HEK293T (cell line): ENCODE measurements at regions not wholly inside any gene's neighbourhood (a gene's known extent, or its start where the extent isn't known, plus 50 kb on each side); places are given as distances from the start of the nearest gene placed in this dataset.

Source experiments
- CTCF ChIA-PET: fragments of 350-600 bp; formaldehyde crosslinking; extraction: SDS; loops from one replicate; lab custom pipeline; 2021; ENCODE audit warnings: antibody characterized with exemption, inconsistent platforms; lab: Yijun Ruan, JAX
- POLR2A ChIA-PET: fragments of 350-600 bp; formaldehyde crosslinking; extraction: SDS; loops from one replicate; lab custom pipeline; 2020; ENCODE audit warnings: antibody characterized with exemption, inconsistent platforms; lab: Yijun Ruan, JAX
- DNase-seq: peaks from one replicate; pipeline ENCODE4 v3.0.0; 2012; ENCODE audit warnings: mixed read lengths; ENCODE audit errors: extremely low spot score
- ARNT ChIP-seq: fragments of 450-650 bp; IDR thresholded peaks from 2 replicates; pipeline ENCODE4 v1.6.1; 2017; ENCODE audit warnings: mild to moderate bottlenecking
- BHLHE40 ChIP-seq: fragments of 450-650 bp; IDR thresholded peaks from 2 replicates; pipeline ENCODE4 v1.6.1; 2016; ENCODE audit warnings: mild to moderate bottlenecking, moderate library complexity, borderline replicate concordance
- CTBP1 ChIP-seq: fragments of 450-650 bp; IDR thresholded peaks from 2 replicates; pipeline ENCODE4 v1.6.1; 2016; ENCODE audit warnings: borderline replicate concordance
- ELF4 ChIP-seq: fragments of 450-650 bp; IDR thresholded peaks from 2 replicates; pipeline ENCODE4 v1.6.1; 2017; ENCODE audit warnings: antibody characterized with exemption
- FOXA1 ChIP-seq: fragments of 450-650 bp; IDR thresholded peaks from 2 replicates; pipeline ENCODE4 v1.6.1; 2016; ENCODE audit warnings: mild to moderate bottlenecking
- FOXK2 ChIP-seq: fragments of 450-650 bp; IDR thresholded peaks from 2 replicates; pipeline ENCODE4 v1.6.1; 2016; ENCODE audit warnings: mild to moderate bottlenecking
- FOXM1 ChIP-seq: fragments of 450-650 bp; IDR thresholded peaks from 2 replicates; pipeline ENCODE4 v1.6.1; 2017; ENCODE audit warnings: mild to moderate bottlenecking, borderline replicate concordance
- HDGF ChIP-seq: fragments of 450-650 bp; IDR thresholded peaks from 2 replicates; pipeline ENCODE4 v1.6.1; 2017; ENCODE audit warnings: antibody characterized with exemption, borderline replicate concordance
- L3MBTL2 ChIP-seq: fragments of 450-650 bp; conservative IDR thresholded peaks from 2 replicates; pipeline ENCODE4 v1.6.1; 2016; ENCODE audit warnings: mild to moderate bottlenecking
- LEF1 ChIP-seq: fragments of 450-650 bp; IDR thresholded peaks from 2 replicates; pipeline ENCODE4 v1.6.1; 2017; ENCODE audit warnings: mild to moderate bottlenecking, borderline replicate concordance
- NFRKB ChIP-seq: fragments of 450-650 bp; IDR thresholded peaks from 2 replicates; pipeline ENCODE4 v1.6.1; 2016; ENCODE audit warnings: mild to moderate bottlenecking, moderate library complexity
- PKNOX1 ChIP-seq: fragments of 450-650 bp; IDR thresholded peaks from 2 replicates; pipeline ENCODE4 v1.6.1; 2016
- SP1 ChIP-seq: fragments of 450-650 bp; IDR thresholded peaks from 2 replicates; pipeline ENCODE4 v1.6.1; 2017
- SUZ12 ChIP-seq: fragments of 450-650 bp; IDR thresholded peaks from 2 replicates; pipeline ENCODE4 v1.6.1; 2016; ENCODE audit warnings: mild to moderate bottlenecking
- TARDBP ChIP-seq: fragments of 450-650 bp; IDR thresholded peaks from 2 replicates; pipeline ENCODE4 v1.6.1; 2016
- ZNF384 ChIP-seq: fragments of 450-650 bp; IDR thresholded peaks from 2 replicates; pipeline ENCODE4 v1.6.1; 2016

- no peak for TF ChIP-seq PKNOX1
- no peak for TF ChIP-seq NFRKB
- TF ChIP-seq FOXA1 = no peak
- no peak for TF ChIP-seq TARDBP
- no peak for TF ChIP-seq L3MBTL2
- no peak for TF ChIP-seq ELF4
- no peak for TF ChIP-seq FOXM1
- no peak for TF ChIP-seq BHLHE40
- TF ChIP-seq SUZ12 = no peak
- no peak for TF ChIP-seq ARNT
- TF ChIP-seq FOXK2 = no peak
- TF ChIP-seq LEF1 = no peak
- no peak for TF ChIP-seq SP1
- no peak for TF ChIP-seq ZNF384
- TF ChIP-seq HDGF = no peak
- no peak for TF ChIP-seq CTBP1
- DNase-seq = no peak
- POLR2A ChIA-PET = no interaction called here
- CTCF ChIA-PET = no interaction called here
Measured at GRCh38 chr20:11170025-11170424, 496.2 kb upstream of the JAG1 start.

DNA sequence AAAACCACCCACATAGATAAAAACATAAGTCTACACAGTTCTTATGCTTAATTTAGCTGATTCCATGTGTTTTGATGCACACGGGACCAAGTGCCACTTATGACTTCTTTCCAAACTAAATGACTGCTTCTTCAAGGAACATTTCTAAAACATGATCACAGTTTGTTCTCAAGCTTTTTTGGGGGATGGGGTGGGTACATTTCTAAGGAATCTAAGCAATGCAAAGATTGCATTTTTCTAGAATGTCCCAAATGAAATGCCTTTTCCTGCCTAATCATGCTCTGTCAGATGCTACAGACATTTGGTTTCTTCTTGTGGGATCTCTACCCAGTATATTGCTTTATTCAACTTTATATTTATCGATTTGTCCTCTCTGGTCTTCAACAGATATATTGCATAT is 496.8 kb upstream of the JAG1 start:
- POLR2A ChIA-PET = no interaction called here
- TF ChIP-seq ZNF384 = no peak
- no peak for TF ChIP-seq ELF4
- TF ChIP-seq L3MBTL2 = no peak
- TF ChIP-seq BHLHE40 = no peak
- TF ChIP-seq FOXA1 = no peak
- no peak for TF ChIP-seq TARDBP
- no peak for TF ChIP-seq PKNOX1
- TF ChIP-seq SP1 = no peak
- no peak for TF ChIP-seq LEF1
- no peak for TF ChIP-seq SUZ12
- TF ChIP-seq ARNT = no peak
- TF ChIP-seq FOXM1 = no peak
- TF ChIP-seq FOXK2 = no peak
- no peak for TF ChIP-seq CTBP1
- TF ChIP-seq NFRKB = no peak
- TF ChIP-seq HDGF = no peak
- CTCF ChIA-PET = no interaction called here
- no peak for DNase-seq

DNA sequence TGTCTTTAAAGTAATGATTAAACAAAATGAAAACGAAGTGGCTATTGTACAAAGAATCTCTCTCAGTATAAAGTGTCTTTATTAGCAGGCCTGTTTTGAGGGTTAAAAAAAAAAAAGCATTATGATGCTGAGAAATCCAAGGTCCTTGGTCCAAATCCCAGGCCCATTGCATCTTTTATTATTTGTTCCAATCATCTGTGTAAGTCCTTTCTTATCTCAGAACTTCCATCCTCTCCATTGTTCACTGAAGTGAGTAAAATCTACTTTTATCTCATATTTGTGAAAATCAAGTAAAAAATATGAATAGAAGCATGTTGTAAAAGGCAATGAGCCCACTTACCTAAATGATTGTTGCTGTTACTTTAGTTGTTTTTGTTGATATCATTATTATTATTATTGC is 499.1 kb upstream of the JAG1 start:
- no peak for TF ChIP-seq FOXK2
- TF ChIP-seq PKNOX1 = no peak
- no peak for TF ChIP-seq HDGF
- TF ChIP-seq SUZ12 = no peak
- TF ChIP-seq SP1 = no peak
- no peak for TF ChIP-seq LEF1
- no peak for TF ChIP-seq ELF4
- no peak for TF ChIP-seq ARNT
- ChIA-PET CTCF (no interaction called here), POLR2A (no interaction called here)
- DNase-seq = no peak

GRCh38 chr20:11173916-11174315 is 500.1 kb upstream of the JAG1 start:
- DNase-seq = no peak
- no peak for TF ChIP-seq CTBP1
- TF ChIP-seq ZNF384 = no peak
- TF ChIP-seq FOXA1 = no peak
- no peak for TF ChIP-seq FOXK2
- TF ChIP-seq FOXM1 = no peak
- no peak for TF ChIP-seq HDGF
- no peak for TF ChIP-seq TARDBP
- TF ChIP-seq ELF4 = no peak
- no peak for TF ChIP-seq L3MBTL2
- TF ChIP-seq BHLHE40 = no peak
- TF ChIP-seq LEF1 = no peak
- TF ChIP-seq SP1 = no peak
- no peak for TF ChIP-seq SUZ12
- no peak for TF ChIP-seq ARNT
- TF ChIP-seq PKNOX1 = no peak
- TF ChIP-seq NFRKB = no peak
- POLR2A ChIA-PET = no interaction called here
- CTCF ChIA-PET = no interaction called here

DNA sequence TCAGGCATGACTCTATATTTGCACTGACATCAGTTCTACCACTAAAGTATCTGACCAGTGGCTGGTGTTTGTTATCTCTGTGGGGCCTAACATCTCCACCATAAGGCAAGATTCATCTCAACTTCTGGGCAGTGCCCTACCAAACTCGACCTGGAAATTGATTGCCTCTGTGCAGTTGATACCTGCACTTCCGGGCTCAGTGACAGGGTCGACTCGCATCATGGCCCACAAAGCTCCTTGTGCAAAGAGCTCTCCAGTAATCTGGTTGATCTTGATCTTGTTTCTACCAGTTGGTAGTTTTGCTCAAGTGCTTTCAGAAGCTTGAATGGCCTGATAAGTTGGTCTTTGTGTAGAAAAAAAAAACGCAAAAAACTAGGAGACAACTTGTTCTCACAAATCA is 501.1 kb upstream of the JAG1 start:
- TF ChIP-seq BHLHE40 = no peak
- no peak for TF ChIP-seq ZNF384
- TF ChIP-seq PKNOX1 = no peak
- TF ChIP-seq CTBP1 = no peak
- TF ChIP-seq FOXM1 = no peak
- no peak for TF ChIP-seq SUZ12
- no peak for TF ChIP-seq FOXK2
- no peak for TF ChIP-seq SP1
- TF ChIP-seq L3MBTL2 = no peak
- no peak for TF ChIP-seq NFRKB
- TF ChIP-seq FOXA1 = no peak
- TF ChIP-seq LEF1 = no peak
- no peak for TF ChIP-seq ELF4
- TF ChIP-seq ARNT = no peak
- no peak for TF ChIP-seq HDGF
- TF ChIP-seq TARDBP = no peak
- ChIA-PET POLR2A (no interaction called here), CTCF (no interaction called here)
- DNase-seq = no peak
